ENCODE measurements at regions not wholly inside any gene's neighbourhood (a gene's known extent, or its start where the extent isn't known, plus 50 kb on each side); places are given as distances from the start of the nearest gene placed in this dataset.
A peak's percentile ranks its signal among the peaks of the same experiment; 100 is the strongest.

GRCh38 chr1:109826930-109827349, 63.2 kb upstream of the EPS8L3 start:
- no peak for DNase-seq (ENCODE audit: low read depth)

GRCh38 chr1:109826446-109826845, 62.7 kb upstream of the EPS8L3 start:
- DNase-seq (ENCODE audit: low read depth), result no peak

- DNase-seq (ENCODE audit: low read depth), result no peak
Measured at GRCh38 chr1:109824349-109825115, 60.8 kb upstream of the EPS8L3 start.

GRCh38 chr1:109823543-109824348, 60.0 kb upstream of the EPS8L3 start:
- peak; percentile 35 for DNase-seq (ENCODE audit: low read depth)

- no peak for DNase-seq (ENCODE audit: low read depth)
Measured at GRCh38 chr1:109822749-109823542, 59.2 kb upstream of the EPS8L3 start.

- peak; percentile 58 for DNase-seq (ENCODE audit: low read depth)
Measured at GRCh38 chr1:109821831-109822745, 58.4 kb upstream of the EPS8L3 start.

GRCh38 chr1:109821221-109821669, 57.5 kb upstream of the EPS8L3 start:
- peak; percentile 97 for DNase-seq (ENCODE audit: low read depth)

- DNase-seq (ENCODE audit: low read depth), result no peak
Measured at GRCh38 chr1:109819906-109820305, 56.2 kb upstream of the EPS8L3 start.

GRCh38 chr1:109818988-109819764, 55.5 kb upstream of the EPS8L3 start:
- DNase-seq (ENCODE audit: low read depth), result no peak

GRCh38 chr1:109818271-109818987, 54.7 kb upstream of the EPS8L3 start:
- DNase-seq (ENCODE audit: low read depth), result no peak

- no peak for DNase-seq (ENCODE audit: low read depth)
Measured at GRCh38 chr1:109817881-109818270, 54.2 kb upstream of the EPS8L3 start.

- DNase-seq (ENCODE audit: low read depth), result no peak
Measured at GRCh38 chr1:109816975-109817535, 53.3 kb upstream of the EPS8L3 start.

GRCh38 chr1:109816175-109816811, 52.6 kb upstream of the EPS8L3 start:
- DNase-seq (ENCODE audit: low read depth), result no peak

GRCh38 chr1:109815809-109816174, 52.1 kb upstream of the EPS8L3 start:
- DNase-seq (ENCODE audit: low read depth), result no peak

GRCh38 chr1:109814993-109815786, 51.5 kb upstream of the EPS8L3 start:
- DNase-seq (ENCODE audit: low read depth), result no peak

- DNase-seq (ENCODE audit: low read depth), result no peak
Measured at GRCh38 chr1:109814223-109814622, 50.5 kb upstream of the EPS8L3 start.
